NCI-H345 (cell line): ENCODE measurements at regions not wholly inside any gene's neighbourhood (a gene's known extent, or its start where the extent isn't known, plus 50 kb on each side); places are given as distances from the start of the nearest gene placed in this dataset.
"Not testable (repeated sequence)": the region's sequence is repeated elsewhere in the genome, so short reads cannot be mapped to it uniquely, and the experiment has no call there.

Experiments used
- DNase-seq: peaks from one replicate; lab custom pipeline; 2025; lab: John Stamatoyannopoulos, UW

DNA sequence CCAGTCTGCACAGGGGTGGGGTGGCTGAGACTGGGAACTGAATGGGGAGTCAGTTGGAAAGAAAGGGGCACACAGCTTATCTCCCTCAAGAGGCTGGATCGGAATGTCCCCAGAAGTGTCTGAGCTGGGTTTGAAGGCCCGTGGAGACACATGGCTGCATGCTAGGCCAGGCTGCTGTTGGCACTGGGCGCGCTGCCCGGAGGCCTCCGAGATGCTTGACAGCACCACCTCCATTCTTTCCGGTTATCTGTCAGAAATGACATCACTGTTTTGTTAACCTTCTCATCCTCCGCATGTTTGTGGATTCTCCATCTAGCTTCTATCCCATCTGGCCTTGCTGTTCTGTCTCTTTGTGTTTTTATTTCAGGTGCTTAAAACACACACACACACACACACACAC, 85.5 kb downstream of the APIP start:
- no peak for DNase-seq

DNA sequence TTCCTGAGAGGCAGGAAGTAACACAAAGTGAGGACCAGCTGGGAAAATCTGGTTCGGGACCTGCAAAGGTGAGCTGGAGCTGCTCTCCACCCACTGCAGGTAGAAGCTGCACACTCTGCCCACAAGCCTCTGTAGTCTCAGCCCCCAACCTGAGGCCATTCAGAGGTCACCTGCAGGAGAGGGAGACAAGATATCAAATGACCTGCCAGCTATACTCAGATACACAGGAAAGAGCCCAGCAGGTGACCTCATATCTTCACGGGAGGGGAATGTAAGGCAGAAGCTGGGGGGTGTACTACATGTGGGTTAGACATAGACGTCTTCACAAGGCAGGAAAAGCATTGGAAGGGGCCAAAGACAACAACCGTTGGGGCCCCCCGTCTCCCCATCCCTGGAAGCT, 86.1 kb downstream of the APIP start:
- no peak for DNase-seq

- no peak for DNase-seq
Observed at GRCh38 chr11:34827228-34827627, 89.0 kb downstream of the APIP start.

DNA sequence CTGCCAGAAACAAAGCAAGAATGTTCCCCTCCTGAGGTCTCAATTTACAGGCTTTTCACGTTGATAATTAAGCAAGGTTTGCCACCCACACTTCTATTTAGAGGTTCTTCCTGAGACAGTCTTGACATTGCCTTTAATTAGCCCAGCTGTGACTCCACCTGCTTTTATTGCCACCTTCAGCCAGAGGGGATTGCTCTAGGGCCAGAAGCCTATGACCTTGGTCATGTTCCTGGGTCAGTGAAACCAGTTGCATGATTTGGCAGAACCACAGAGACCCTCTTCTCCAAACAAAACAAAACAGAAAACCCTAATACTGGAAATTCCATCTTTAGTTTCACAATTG, 89.8 kb downstream of the APIP start:
- DNase-seq, result no peak

DNA sequence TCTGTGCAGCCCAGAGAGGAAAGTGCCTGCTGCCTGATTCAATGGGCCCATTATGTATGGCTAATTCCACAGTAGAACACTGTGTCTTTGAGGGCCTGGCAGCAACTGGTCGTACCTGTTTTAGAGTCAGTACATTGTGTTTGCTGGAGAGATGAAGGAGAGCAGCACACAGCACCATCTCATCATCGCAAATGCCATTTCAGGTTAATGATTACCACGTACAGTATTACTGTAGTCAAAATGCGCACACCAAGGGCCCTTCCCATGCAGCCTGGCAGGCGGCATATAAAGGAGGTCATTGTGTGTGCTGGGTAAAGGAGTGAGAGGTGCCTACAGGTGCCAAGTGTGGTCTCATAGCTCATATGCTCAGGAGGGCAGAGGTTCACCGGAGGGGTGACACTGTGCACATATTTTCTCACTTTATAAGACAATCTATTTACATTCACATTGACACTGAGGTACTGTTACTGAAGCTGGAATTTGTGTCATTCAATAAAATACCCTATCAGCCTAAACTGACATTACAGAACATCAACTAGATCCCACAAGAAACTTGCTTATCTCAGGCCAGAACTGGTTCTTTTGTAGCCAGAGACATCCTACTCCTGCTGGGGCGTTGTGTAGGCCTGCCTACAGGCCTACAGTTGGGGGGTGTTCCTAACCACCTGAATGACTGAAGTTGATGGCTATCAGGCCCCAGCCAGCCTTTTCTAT, 90.4 kb downstream of the APIP start:
- no peak for DNase-seq

DNA sequence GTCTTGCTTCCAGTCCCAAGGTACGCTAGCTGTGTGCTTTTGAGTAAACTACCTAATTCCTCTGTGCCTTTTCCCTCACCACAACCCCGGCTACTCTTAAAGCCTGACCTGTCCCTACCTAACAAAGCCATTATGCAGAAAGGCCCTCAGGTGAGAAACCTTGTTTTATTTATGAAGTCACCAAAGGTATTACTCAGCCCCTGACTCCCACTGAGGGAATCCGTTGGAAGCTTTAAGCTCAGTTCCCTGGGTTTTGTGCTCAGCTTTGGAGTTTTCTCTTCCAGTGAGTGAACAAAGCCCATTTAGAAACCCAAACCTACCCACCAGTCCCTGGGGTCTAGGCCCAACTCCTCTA, 90.9 kb downstream of the APIP start:
- DNase-seq, result no peak

DNA sequence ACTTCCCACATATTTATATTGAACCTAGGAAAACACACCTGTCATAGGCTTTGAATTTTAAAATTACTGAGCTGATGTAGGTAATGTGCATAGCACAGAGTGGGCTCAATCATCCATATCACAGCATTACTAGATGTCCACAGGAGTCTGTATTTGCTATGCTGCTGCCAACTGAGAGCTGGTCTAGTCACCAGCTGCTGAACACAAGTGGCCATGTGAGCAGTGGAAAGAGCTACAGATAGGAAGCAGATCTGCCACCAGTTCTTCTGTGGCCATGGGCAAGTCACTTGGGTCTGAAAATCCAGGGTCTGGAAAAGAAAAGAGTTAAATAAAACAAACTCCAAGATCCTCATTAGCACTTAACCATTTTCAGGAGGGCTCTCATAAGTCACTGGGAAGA, 91.8 kb downstream of the APIP start:
- peak; percentile 49 for DNase-seq

DNA sequence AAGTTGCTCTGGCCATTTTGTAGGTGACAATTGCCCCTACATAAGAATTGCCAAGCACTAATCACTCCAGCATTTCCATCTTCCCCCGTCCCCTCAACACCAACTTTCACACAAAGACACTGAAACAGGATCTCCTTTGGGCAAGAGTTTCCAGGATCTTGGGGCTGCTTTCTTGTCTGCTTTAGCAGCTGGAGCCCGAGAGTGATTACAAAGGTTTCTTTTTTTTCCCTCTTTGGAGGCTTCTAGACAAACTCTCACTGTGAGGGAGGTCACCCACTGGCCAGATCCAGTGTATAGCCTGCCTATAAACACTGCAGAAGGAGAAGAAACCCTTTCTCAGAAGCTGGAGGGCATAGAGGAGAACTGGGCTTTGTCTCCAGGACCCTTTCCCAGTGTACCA, 92.5 kb downstream of the APIP start:
- no peak for DNase-seq

GRCh38 chr11:34823197-34823596, 93.0 kb downstream of the APIP start:
- DNase-seq, result no peak

- no peak for DNase-seq
Observed at GRCh38 chr11:34819740-34820482, 96.3 kb downstream of the APIP start.

DNA sequence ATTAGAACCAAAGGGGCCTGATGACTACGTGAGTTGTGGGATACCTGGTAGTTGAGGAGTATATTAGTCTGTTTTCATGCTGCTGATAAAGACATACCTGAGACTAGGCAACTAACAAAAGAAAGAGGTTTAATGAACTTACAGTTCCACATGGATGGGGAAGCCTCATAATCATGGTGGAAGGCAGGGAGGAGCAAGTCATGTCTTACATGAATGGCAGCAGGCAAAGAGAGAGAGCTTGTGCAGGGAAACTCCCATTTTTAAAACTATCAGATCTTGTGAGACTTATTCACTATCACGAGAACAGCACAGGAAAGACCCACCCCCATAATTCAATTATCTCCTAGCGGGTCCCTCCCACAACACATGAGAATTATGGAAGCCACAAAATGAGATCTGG, 98.4 kb downstream of the APIP start:
- not testable (repeated sequence) for DNase-seq

DNA sequence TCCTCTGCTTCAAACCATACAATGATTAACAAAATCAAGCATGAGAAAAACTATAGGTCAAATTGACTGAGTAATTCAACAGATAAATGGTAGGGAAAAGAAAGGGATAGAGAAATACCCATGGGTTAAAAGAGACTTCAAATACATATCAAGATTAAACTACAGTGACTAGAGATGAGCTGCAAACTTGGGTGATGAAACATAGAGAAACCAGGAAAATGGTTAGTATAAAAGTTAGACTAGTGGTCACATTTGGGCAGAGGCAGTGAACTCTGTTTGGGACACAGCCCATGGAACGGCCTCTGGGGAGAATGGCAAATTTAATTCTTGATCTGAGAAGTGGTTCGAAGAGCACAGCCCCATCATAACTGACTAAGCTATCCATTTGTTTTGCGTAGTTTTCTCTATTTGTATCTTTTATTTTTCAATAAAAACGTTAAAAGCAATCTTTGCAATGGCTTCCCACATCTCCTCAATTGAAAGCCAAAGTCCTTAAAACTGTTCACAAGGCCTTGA, 99.4 kb downstream of the APIP start:
- DNase-seq, result no peak

- DNase-seq, result no peak
Observed at GRCh38 chr11:34812905-34813576, 103.1 kb downstream of the APIP start.

GRCh38 chr11:34811858-34812257, 104.3 kb downstream of the APIP start:
- no peak for DNase-seq

GRCh38 chr11:34810107-34810562, 106.0 kb downstream of the APIP start:
- no peak for DNase-seq

GRCh38 chr11:34809191-34810106, 106.7 kb downstream of the APIP start:
- no peak for DNase-seq

- DNase-seq, result no peak
Observed at GRCh38 chr11:34806875-34807274, 109.3 kb downstream of the APIP start.

GRCh38 chr11:34805937-34806336, 110.2 kb downstream of the APIP start:
- no peak for DNase-seq

DNA sequence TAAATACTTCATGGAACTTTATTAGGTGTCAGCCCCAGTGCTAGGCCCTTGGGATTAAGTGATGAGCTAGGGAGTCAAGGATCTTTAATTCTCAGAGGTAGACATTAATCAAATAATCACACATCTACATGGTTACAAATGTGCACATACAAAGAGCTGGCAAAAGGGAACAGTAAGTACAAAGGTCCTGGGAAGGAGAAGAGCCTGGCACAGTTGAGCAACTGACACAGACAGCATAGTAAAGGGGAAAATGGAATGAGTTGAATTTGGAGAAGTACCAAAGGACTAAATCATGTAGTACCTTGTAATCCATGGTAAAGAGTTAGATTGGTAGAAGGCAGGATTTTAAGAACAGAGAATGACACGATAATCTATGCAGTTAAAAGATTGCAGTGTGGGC, 116.3 kb downstream of the APIP start:
- no peak for DNase-seq

- DNase-seq, result peak; percentile 46
Observed at GRCh38 chr11:34798985-34799384, 117.2 kb downstream of the APIP start.

DNA sequence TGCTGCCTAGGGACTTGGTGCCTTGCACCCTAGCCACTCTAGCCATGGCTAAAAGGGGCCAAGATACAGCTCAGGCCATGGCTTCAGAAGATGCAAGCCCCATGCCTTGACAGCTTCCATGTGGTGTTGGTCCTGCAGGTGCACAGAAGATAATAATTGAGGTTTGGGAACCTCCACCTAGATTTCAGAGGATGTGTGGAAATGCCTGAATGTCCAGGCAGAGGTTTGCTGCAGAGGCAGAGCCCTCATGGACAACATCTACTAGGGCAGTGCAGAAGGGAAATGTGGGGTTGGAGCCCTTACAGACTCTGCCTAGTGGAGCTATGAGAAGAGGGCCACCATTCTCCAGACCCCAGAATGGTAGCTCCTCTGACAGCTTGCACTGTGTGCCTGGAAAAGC, 118.7 kb downstream of the APIP start:
- DNase-seq, result not testable (repeated sequence)

GRCh38 chr11:34795641-34796040, 120.5 kb downstream of the APIP start:
- no peak for DNase-seq
